ENCODE measurements at regions not wholly inside any gene's neighbourhood (a gene's known extent, or its start where the extent isn't known, plus 50 kb on each side); places are given as distances from the start of the nearest gene placed in this dataset.

DNA sequence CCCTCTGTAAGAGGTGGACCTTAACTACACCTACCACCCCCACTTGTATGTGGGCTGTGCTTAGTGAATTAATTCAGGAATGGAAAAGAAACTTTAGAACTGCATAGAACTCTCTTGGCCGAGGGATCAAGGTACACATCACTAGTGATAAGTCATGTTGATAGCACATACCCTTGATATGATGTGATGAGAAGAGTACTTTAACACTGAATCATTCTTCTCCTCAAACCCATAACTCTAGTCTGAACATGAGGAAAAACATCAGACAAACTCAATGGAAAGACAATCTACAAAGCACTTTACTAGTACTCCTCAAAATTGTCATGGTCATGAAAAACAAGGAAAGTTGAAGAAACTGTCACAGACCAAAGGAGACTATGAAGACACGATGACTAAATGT is 87.6 kb downstream of the P2RY1 start:
- TF ChIP-seq SPI1 (IDR thresholded peaks at IDR 0.05; ENCODE audit: borderline replicate concordance, low read depth) (no peak), POLR2AphosphoS5 (IDR thresholded peaks at IDR 0.05; ENCODE audit: low read depth) (no peak), GABPA (IDR thresholded peaks at IDR 0.05; ENCODE audit: low read depth) (no peak)
- TF ChIP-seq, protein P1, sequence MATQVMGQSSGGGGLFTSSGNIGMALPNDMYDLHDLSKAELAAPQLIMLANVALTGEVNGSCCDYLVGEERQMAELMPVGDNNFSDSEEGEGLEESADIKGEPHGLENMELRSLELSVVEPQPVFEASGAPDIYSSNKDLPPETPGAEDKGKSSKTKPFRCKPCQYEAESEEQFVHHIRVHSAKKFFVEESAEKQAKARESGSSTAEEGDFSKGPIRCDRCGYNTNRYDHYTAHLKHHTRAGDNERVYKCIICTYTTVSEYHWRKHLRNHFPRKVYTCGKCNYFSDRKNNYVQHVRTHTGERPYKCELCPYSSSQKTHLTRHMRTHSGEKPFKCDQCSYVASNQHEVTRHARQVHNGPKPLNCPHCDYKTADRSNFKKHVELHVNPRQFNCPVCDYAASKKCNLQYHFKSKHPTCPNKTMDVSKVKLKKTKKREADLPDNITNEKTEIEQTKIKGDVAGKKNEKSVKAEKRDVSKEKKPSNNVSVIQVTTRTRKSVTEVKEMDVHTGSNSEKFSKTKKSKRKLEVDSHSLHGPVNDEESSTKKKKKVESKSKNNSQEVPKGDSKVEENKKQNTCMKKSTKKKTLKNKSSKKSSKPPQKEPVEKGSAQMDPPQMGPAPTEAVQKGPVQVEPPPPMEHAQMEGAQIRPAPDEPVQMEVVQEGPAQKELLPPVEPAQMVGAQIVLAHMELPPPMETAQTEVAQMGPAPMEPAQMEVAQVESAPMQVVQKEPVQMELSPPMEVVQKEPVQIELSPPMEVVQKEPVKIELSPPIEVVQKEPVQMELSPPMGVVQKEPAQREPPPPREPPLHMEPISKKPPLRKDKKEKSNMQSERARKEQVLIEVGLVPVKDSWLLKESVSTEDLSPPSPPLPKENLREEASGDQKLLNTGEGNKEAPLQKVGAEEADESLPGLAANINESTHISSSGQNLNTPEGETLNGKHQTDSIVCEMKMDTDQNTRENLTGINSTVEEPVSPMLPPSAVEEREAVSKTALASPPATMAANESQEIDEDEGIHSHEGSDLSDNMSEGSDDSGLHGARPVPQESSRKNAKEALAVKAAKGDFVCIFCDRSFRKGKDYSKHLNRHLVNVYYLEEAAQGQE (IDR thresholded peaks at IDR 0.05; ENCODE audit: insufficient replicate concordance, low read depth) = no peak
- TF ChIP-seq, protein P2, sequence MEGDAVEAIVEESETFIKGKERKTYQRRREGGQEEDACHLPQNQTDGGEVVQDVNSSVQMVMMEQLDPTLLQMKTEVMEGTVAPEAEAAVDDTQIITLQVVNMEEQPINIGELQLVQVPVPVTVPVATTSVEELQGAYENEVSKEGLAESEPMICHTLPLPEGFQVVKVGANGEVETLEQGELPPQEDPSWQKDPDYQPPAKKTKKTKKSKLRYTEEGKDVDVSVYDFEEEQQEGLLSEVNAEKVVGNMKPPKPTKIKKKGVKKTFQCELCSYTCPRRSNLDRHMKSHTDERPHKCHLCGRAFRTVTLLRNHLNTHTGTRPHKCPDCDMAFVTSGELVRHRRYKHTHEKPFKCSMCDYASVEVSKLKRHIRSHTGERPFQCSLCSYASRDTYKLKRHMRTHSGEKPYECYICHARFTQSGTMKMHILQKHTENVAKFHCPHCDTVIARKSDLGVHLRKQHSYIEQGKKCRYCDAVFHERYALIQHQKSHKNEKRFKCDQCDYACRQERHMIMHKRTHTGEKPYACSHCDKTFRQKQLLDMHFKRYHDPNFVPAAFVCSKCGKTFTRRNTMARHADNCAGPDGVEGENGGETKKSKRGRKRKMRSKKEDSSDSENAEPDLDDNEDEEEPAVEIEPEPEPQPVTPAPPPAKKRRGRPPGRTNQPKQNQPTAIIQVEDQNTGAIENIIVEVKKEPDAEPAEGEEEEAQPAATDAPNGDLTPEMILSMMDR (IDR thresholded peaks at IDR 0.05; ENCODE audit: insufficient read depth, low read length) = no peak
- DNase-seq (ENCODE audit: low read depth in 1 of 2, low spot score in 1 of 2) = no peak
- no peak overlapping the region for H3K27ac ChIP-seq (replicated peaks)
- no peaks in the 10 kb centered on the region for H3K27me3 ChIP-seq (ENCODE audit: insufficient read depth, poor library complexity, severe bottlenecking)
- H3K4me3 ChIP-seq (replicated peaks; ENCODE audit: insufficient read depth, low read length) = no peak overlapping the region

DNA sequence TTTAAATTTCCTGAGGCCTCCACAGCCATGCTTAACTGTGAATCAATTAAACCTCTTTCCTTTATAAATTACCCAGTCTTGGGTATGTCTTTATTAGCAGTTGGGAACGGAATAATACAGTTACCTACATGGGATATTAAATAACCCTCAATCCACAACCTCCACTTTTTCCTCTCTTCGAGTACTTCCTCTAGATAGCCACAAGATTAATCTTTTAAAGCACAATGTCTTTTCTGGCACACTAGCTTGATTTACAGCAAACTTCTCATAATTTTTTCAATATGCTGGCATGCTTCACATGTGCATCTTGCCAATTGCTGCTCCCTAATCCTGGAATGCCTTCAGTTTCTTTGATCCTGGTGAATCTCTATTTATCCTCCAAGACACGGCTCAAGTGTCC is 92.2 kb downstream of the P2RY1 start:
- Histone ChIP-seq H3K4me3 (replicated peaks; ENCODE audit: insufficient read depth, low read length) (no peak overlapping the region), H3K27ac (replicated peaks) (no peak overlapping the region), H3K27me3 (ENCODE audit: insufficient read depth, poor library complexity, severe bottlenecking) (peaks cover 2% of the 10 kb centered on the region)
- TF ChIP-seq, protein P1 (IDR thresholded peaks at IDR 0.05; ENCODE audit: insufficient replicate concordance, low read depth) = no peak
- TF ChIP-seq GABPA (IDR thresholded peaks at IDR 0.05; ENCODE audit: low read depth) (no peak), POLR2AphosphoS5 (IDR thresholded peaks at IDR 0.05; ENCODE audit: low read depth) (no peak), SPI1 (IDR thresholded peaks at IDR 0.05; ENCODE audit: borderline replicate concordance, low read depth) (no peak)
- TF ChIP-seq, protein P2 (IDR thresholded peaks at IDR 0.05; ENCODE audit: insufficient read depth, low read length) = no peak
- no peak for DNase-seq (ENCODE audit: low read depth in 1 of 2, low spot score in 1 of 2)

DNA sequence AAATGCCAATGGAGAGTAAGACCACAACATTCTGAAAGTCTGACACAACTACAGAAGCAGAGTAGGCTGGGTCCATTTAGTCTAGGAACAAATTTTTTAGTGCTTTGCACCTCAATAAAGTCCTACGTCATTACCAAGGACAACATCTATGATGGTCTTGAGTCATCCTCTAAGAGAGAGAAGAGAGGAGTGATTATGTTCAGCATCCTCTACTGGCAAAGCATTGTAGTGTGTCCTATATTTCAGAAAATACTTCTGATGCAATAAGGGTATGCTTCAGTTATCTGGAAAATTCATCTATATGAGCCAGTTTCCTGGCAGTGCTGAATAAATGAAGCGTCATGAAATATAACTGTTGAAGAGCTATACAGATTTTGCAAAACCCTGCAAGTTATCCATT is 95.6 kb downstream of the P2RY1 start:
- DNase-seq (ENCODE audit: low read depth in 1 of 2, low spot score in 1 of 2) = no peak
- Histone ChIP-seq H3K27me3 (ENCODE audit: insufficient read depth, poor library complexity, severe bottlenecking) (peaks cover 2% of the 10 kb centered on the region), H3K4me3 (replicated peaks; ENCODE audit: insufficient read depth, low read length) (no peak overlapping the region), H3K27ac (replicated peaks) (no peak overlapping the region)
- TF ChIP-seq GABPA (IDR thresholded peaks at IDR 0.05; ENCODE audit: low read depth) = no peak
- TF ChIP-seq, protein P1 (IDR thresholded peaks at IDR 0.05; ENCODE audit: insufficient replicate concordance, low read depth) = no peak
- TF ChIP-seq POLR2AphosphoS5 (IDR thresholded peaks at IDR 0.05; ENCODE audit: low read depth) = no peak
- TF ChIP-seq, protein P2 (IDR thresholded peaks at IDR 0.05; ENCODE audit: insufficient read depth, low read length) = no peak
